ENCODE measurements at regions not wholly inside any gene's neighbourhood (a gene's known extent, or its start where the extent isn't known, plus 50 kb on each side); places are given as distances from the start of the nearest gene placed in this dataset.
A peak's percentile ranks its signal among the peaks of the same experiment; 100 is the strongest.

DNA sequence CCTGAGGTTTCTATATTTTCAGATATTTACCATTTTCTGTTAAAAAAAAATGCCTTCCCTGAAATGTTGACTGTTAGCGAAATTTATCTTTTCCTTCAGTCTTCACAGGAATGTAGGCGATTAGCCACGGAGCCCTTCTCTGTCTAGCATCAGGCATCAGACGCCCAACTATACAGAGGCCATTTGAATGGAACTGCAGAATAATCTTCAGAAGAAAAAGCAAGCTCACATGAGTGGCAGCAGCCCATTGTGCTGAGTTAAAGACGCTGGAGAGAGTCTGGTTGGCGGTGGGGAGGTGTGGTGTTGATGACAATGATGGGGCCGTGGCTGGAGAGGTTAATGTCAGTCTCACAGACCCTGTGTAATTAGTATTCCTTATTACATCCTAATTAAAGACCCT, 196.8 kb upstream of the LEF1 start:
- DNase-seq (ENCODE audit: low read depth, low spot score): no peak

DNA sequence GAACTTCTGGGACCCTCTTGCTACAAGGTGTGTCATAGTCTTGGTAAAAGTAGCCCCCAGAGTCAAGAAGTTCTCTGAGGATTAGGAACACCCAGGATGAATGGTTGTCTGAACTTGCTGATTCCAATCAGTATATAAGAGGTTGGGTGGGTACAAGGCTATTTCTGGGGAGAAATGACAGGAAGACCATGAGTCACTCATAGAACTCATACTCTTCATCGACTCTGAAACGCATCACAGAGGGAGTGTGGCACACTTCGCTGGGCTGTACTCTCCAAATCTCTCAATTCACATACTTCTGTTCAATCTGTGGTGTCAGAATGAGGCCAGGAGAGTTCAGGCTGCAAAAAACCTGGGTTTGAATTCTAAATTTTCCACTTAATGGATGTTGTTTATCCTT, 193.2 kb upstream of the LEF1 start:
- DNase-seq (ENCODE audit: low read depth, low spot score): no peak

DNA sequence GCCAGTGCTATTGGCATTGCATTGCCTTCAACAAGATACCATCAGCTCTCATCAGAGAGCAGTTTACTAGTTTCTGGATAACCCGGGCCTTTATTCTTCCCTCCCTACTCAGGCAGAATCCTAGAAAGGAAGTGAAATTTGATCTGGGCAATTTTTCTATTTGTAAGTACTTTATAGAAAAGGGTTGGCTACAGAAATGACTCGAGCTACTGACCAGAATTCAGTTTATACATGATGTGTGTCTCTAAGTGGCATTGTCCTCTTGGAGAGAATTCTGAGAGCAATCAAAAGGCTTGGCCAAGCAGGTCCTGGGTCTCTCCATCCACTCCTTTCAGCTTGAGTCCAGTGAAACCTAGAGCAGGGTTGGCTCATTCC, 192.7 kb upstream of the LEF1 start:
- DNase-seq (ENCODE audit: low read depth, low spot score): no peak

GRCh38 chr4:108360754-108361445, 192.2 kb upstream of the LEF1 start:
- DNase-seq (ENCODE audit: low read depth, low spot score): peak; percentile 11

- no peak for DNase-seq (ENCODE audit: low read depth, low spot score)
Observed at GRCh38 chr4:108359986-108360681, 191.4 kb upstream of the LEF1 start.

DNA sequence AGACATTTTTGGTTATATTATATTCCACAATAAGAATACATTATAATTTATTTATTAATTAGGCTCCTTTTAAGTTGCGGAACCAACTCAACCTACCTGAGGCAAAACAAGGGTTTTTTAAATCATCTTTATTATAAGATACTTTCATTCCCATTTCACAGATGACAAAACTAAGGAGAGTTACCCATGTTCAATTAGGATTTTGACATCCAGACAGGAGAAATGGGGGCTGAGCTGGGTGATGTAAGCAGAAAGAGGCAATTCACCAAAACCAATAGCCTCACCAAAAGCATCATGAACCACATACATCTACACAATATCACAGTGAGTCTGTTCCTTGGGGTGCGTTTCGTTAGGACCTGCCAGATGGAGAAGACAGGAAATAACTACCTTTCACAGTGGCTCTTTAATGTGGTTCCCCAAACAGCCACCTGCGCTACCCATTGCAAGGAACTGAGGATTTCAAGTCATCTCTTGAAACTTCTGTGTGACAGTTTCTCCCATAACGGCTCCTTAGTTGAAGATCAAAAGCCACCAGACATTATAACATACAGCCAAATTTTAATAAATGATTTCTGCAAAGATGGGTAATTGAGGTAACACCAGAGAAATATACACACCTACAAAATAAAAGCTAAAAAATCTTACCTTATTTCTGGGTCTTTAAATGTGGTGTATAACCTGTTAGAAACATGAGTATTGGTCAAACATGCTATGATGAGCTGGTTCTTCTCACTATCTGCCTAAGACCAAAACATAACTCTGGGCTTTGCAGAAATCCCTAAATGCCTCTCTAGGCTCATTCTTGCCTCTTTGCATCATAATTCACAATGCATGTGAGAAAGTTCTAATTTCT, 190.6 kb upstream of the LEF1 start:
- no peak for DNase-seq (ENCODE audit: low read depth, low spot score)

DNA sequence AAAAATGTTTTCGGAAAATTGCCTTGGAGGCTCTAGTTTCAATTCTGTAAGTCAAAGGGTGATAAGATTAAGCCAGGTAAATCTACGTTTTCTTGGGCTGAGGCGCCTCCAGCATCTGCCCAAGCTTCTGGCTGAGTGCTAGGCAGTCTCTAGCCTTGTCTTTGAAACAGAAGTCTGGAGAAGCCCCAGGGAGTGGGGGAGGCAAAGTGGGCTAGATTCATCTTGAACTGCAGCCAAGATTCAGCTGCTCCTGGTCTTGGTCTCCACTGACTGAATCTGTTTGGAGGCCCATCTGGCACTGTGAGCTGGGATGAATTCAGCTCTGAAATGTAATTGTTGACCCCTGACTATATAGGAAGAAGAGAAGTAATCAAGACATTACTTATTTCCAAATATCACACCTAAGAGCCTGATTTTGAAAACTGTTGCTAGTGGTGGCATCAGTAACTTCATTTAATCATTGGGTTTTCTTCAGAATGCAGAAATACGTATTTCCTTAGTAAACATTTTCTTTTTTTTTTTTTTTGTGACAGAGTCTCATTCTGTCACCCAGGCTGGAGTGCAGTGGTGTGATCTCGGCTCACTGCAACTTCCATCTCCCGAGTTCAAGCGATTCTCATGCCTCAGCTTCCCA, 187.3 kb upstream of the LEF1 start:
- DNase-seq (ENCODE audit: low read depth, low spot score): no peak

DNA sequence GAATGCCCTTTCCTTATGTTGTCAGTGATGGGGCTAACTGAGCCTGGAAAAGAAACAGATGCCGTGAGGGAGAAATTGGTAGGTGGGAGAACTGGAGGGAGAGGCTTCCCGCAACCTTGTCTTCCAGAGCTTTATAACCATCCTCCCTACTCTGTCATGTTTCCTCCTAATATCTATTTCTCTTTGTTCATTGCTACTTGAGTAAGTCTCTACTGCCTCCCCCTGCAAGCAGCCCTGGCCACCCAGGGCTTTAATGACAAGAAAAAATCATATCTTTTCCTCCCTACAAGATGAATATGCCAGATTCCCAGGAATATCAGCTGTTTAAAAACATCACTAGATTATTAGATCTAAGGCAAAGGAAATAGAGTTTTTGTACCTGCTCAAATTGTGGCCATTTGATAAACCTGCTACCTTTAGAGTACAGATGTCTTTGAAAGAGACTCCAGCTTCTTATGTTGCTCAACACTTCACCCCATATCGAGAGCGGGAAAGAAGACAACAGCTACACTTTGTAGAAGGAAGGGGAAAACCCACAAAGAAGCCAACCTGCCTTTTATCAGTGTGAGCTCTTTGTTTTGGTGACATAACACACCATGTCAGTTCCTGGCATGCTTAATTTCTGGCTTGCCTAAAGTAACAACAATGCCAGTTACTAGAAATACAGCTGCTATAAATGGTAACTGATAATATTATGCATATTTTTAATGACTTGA, 186.6 kb upstream of the LEF1 start:
- DNase-seq (ENCODE audit: low read depth, low spot score): no peak

- no peak for DNase-seq (ENCODE audit: low read depth, low spot score)
Observed at GRCh38 chr4:108352664-108353308, 184.1 kb upstream of the LEF1 start.

DNA sequence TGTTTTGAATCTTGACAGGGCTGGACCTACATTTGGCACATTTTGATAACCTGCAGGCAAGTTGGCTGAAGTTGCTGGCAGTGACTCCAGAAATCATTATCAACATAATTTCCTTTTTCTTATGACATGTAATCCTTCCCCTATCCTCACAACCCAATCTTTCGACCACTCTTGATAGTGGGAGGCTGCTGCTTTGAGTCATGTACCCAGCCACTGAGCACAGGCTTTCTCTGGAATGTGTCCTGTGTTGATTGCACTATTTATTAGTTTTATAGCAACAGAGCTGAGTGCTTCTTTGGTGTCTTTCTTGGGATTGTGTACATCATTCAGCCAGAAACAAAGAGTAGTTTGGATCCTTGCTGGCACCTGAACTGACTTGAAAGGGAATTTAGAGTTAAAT, 183.1 kb upstream of the LEF1 start:
- DNase-seq (ENCODE audit: low read depth, low spot score): no peak

- no peak for DNase-seq (ENCODE audit: low read depth, low spot score)
Observed at GRCh38 chr4:108350332-108350731, 181.6 kb upstream of the LEF1 start.

- no peak for DNase-seq (ENCODE audit: low read depth, low spot score)
Observed at GRCh38 chr4:108346818-108347210, 178.1 kb upstream of the LEF1 start.

GRCh38 chr4:108345862-108346817, 177.4 kb upstream of the LEF1 start:
- no peak for DNase-seq (ENCODE audit: low read depth, low spot score)

- no peak for DNase-seq (ENCODE audit: low read depth, low spot score)
Observed at GRCh38 chr4:108342325-108342970, 173.7 kb upstream of the LEF1 start.

GRCh38 chr4:108337923-108338322, 169.2 kb upstream of the LEF1 start:
- no peak for DNase-seq (ENCODE audit: low read depth, low spot score)

- DNase-seq (ENCODE audit: low read depth, low spot score): no peak
Observed at GRCh38 chr4:108336076-108336475, 167.3 kb upstream of the LEF1 start.

DNA sequence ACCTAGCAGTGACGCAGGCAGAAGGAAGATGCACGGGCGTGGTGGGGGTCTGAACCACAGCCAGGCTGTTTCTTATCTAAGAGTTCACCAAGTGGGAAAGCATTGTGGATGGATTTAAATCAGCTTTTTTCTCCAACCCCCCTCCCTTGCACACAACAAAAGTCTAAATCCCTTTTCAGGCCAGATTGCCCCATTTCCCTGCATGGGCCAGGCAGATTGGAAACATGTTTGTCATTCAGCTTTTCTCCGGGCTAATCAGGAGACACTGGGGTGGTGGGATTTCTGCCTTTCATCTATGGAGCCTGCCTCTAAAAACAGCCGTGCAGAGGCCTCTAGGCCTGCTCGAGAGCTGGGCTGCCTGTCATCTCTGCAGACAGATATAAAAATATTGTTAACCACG, 166.3 kb upstream of the LEF1 start:
- DNase-seq (ENCODE audit: low read depth, low spot score): no peak

DNA sequence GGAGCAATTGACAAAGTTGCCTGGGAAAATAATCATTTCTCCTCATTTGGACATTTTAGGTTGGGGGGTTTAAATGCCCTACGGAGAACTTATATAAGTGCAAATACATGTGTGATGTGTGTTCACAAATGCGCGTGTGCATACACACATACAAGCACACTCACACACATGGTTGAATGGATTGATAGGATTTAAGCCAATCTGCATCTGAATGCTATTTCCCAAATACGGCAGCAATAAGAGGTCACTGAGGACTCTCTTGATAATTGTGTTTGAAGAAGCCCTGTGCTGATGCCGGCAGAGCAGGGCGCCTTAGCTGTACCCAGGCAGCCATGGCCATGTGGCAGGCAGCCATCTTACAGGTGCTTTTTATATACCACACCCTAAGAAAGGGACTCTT, 165.3 kb upstream of the LEF1 start:
- no peak for DNase-seq (ENCODE audit: low read depth, low spot score)

- DNase-seq (ENCODE audit: low read depth, low spot score): no peak
Observed at GRCh38 chr4:108333353-108333942, 164.7 kb upstream of the LEF1 start.

All from brain pericyte (primary cell).